NCI-H345 (cell line): ENCODE measurements at regions not wholly inside any gene's neighbourhood (a gene's known extent, or its start where the extent isn't known, plus 50 kb on each side); places are given as distances from the start of the nearest gene placed in this dataset.
A peak's percentile ranks its signal among the peaks of the same experiment; 100 is the strongest.

ENCODE experiments used
- DNase-seq: peaks from one replicate; lab custom pipeline; 2025; lab: John Stamatoyannopoulos, UW

- no peak for DNase-seq
Observed at GRCh38 chr15:25504307-25504706, 65.5 kb upstream of the UBE3A start.

- peak; percentile 2 for DNase-seq
Observed at GRCh38 chr15:25501828-25502446, 63.1 kb upstream of the UBE3A start.

GRCh38 chr15:25498835-25499234 is 60.0 kb upstream of the UBE3A start:
- no peak for DNase-seq

GRCh38 chr15:25497934-25498333 is 59.1 kb upstream of the UBE3A start:
- no peak for DNase-seq

- no peak for DNase-seq
Observed at GRCh38 chr15:25493823-25494526, 55.2 kb upstream of the UBE3A start.

GRCh38 chr15:25492315-25492714 is 53.5 kb upstream of the UBE3A start:
- DNase-seq = no peak
